HG02973 (cell line): ENCODE measurements at regions not wholly inside any gene's neighbourhood (a gene's known extent, or its start where the extent isn't known, plus 50 kb on each side); places are given as distances from the start of the nearest gene placed in this dataset.
"Not testable (repeated sequence)": the region's sequence is repeated elsewhere in the genome, so short reads cannot be mapped to it uniquely, and the experiment has no call there.

Source experiments
- ATAC-seq: cut with Tn5 transposase; IDR thresholded peaks from one replicate; pipeline ENCODE4 v1.9.1; 2021; ENCODE audit warnings: moderate library complexity; ENCODE audit not compliant: unreplicated experiment

DNA sequence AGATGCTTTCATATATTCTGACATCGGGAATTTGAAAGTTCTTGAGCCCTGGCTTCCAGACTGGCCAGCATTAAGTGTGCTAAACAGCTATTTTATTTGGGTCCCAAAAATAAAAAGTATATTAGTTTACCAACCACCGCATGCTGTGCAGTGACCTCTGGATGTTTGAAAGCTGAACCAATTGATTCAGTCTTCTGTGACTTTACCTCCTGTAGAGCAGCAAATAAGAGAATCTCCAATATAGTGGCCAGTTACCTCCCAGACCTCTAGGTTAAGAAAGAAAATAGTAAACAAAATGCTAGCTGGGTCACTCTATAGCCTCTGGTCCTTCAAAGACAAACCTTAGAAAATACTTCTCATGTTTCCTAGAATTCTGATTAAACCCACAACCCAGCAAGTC is 424.6 kb upstream of the NFE2L3 start:
- no peak for ATAC-seq

DNA sequence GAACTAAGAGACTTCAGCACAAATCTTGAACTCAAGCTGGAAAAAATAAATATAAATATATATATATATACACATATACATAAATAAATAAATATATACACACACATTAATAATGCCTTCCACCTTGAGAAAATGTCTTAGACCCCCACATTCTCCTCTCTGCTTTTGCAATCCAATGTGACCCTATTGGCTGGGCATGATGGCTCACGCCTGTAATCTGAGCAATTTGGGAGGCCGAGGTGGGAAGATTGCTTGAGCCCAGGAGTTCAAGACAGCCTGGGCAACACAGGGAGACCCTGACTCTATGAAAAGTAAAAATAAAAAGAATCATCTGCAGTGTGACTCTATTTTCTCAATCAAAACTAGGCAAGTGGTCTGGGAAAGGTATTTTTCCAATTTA is 424.1 kb upstream of the NFE2L3 start:
- ATAC-seq, result no peak

DNA sequence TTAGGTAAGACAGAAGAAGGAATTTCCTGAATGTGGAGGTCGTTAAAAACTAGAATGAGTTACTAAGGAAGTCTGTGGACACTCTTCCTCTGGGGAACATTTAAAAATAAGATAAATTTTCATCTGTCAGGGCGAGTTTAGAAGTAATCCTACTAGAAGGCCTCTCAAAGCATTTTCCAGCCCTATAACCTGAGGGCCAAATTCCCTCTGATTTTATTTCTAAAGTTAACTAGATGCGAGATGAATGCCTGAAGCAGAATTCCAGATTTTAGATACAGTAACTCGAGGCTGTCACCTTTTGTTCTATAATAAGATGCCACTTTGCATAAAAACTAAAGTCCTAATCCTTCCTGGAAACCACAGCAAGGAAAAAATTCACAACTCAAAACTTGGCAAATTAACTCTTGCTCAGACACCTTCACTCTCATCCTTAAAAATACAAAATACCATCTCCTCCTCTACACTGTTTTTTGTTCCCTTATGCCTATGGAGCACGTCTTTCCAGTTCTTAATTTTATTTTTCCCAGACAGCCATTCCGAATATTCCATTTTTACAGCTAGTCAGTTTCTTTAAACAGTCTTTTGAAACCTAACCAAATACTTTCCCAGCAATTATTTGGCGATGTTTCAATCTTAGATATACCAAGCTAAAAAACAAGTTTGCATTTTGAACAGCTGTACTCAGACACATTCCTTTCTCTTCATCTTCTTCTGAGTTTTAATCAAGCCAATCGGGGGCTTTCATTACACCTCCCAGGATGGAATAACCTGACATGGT is 420.7 kb upstream of the NFE2L3 start:
- ATAC-seq, result no peak

DNA sequence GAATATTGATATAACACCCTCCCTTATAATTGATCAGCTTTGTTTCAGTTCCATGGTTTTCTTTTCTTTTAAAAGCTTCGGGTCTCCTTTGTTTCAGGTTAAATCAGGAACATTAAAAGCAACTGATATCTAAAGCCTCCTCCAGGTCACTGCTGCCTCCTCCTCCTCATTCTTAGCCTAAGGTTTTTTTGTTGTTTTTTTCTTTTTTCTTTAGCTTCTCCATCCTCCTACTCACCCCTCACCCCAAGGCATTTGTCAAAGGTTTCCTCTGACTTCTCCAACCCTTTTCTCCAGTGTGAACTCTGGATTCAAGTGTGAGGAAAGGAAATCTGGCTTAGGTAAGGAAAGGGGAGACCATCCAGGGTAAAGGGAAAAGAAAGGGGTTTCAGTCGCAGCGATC is 420.2 kb upstream of the NFE2L3 start:
- no peak for ATAC-seq

DNA sequence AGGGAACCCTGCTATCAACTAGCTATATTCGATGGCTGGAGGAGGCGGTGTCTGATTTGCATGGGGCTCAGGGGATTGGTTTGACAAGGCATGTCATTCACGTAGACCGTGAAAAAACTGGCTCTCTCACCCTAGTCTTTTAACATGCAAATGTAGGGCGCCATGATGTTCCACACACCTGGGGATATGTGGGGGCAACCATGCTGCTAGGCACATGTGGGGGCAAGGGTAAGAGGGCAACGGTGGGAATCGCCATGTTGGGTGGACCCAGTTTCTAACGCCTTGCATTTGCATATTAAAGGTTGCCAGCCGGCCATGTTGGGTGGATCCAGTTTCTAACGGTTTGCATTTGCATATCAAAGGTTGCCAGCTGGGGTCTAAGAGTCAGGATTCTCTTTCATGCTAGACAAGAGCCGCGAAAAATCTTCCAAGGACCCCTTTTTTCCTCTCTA is 419.2 kb upstream of the NFE2L3 start:
- ATAC-seq, result no peak

DNA sequence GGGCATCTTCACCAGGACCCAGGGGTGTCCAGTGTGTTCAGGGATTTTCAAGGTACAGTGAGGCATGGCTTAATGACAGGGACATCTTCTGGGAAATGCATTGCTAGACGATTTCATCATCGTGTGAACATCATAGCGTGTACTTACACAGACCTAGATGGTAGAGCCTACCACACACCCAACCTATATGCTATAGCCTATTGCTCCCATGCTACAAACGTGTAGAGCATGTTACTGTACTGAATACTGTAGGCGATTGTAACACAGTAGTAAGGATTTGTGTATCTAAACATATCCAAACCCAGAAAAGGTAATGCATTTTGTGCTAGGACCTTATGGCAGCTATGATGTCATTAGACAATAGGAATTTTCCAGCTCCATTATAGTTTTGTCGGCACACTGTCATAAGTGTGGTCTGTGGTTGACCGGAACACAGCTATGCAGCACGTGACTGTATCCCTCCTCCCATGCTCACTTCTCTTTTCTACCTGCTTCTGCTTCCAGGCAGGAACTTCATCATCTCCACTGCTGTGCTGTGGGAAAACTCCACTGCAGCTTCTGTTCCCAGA is 416.2 kb upstream of the NFE2L3 start:
- ATAC-seq, result no peak

DNA sequence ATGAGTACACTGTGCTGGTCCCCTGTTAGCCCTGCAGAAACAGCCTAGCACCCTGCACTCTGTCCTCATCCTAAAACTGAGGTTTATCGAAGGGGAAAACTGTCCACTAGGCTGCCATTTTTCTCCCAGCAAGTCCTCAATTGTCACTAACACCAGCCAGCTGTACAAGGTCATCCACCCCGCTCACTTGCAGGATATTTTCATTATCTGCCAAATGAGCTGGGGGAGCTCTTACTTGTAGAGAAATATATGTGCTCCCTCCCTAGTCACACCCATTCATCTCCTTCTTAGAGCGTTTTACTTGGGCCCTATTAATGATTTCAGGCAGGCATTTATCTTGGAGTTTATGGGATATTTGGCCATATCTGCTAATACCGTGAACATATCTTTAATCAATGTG is 413.5 kb upstream of the NFE2L3 start:
- ATAC-seq, result no peak

DNA sequence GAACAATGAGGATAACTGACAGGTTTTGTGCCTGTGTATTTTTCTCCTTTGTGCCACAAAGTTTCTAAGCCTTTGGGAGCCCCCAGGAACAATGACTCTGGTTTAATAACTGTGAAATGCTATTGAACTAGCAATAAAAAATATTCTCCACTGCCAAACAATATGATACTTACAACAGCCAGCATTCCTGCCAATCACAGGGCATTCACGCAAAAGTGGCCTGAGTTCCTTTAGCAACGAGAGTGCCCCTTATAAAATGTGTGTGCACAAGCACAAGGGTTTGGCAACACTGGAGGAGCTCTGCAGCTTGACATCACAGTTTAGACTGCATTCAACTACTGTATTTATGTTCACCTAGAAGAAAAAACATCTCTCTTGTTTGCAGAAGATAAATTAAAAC is 412.9 kb upstream of the NFE2L3 start:
- no peak for ATAC-seq

DNA sequence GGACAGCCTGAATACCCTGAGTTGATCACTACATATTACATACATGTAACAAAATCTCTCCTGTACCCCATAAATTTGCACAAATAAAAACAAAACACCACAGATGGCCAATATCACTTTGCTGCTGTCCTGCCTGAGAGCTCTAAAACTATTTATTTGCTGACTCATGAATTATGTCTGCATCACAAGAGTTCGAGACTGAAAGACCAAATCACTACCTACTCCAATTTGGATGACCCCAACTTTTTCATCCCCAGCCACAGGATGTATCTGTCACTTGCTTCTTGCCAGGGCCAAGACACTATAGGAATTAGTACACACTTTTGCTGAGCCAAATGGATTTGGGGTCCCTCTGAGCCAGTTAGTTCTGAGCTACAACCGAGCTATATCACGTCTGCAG is 409.7 kb upstream of the NFE2L3 start:
- ATAC-seq, result no peak

DNA sequence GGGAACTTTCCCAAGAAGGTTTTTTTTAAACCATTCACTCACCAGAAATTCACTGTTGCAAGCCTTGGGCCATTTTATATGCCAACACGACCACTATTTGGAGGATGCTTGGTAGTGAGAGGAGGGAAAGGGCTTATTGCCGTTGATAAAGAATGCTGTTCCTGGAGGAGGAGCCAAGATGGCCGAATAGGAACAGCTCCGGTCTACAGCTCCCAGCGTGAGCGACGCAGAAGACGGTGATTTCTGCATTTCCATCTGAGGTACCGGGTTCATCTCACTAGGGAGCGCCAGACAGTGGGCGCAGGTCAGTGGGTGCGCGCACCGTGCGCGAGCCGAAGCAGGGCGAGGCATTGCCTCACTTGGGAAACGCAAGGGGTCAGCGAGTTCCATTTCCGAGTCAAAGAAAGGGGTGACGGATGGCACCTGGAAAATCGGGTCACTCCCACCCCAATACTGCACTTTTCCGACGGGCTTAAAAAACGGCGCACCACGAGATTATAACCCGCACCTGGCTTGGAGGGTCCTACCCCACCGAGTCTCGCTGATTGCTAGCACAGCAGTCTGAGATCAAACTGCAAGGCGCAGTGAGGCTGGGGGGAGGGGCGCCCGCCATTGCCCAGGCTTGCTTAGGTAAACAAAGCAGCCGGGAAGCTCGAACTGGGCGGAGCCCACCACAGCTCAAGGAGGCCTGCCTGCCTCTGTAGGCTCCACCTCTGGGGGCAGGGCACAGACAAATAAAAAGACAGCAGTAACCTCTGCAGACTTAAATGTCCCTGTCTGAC is 408.1 kb upstream of the NFE2L3 start:
- ATAC-seq, result not testable (repeated sequence)

DNA sequence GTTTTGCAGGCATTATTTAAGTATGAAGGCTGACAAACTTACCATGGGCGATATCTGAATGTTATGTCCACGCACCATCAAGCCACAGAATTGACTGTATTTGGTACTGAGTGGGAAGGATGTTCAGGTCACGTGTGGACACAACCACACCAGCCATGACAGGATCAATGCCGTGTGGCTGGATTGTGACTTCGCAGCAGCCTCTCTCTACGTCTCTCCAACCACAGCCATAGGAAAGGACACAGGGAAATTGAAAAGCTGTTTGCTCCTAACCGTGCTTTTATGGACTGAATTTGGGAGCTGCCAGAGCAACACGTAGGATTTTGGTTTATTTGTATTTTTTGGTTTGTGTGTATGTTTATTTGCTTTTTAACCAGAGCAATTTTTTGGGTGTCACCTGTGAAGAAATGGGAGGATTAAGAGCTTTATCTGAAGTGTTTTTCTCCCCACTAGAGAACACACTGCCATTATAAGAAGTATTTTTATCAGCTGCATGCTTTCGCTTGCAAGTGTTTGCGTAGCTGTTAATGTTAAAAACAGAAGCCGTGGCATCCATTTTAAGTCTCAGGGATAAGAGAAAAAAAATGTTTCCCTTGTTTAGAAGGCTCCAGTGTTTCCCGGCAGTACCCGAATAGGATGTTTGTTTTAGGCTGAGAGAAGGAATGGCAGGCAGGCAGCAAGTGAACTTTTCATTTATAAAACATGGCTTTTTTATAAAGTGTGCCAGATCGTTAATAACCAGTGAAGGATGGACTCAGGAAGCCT is 401.1 kb upstream of the NFE2L3 start:
- no peak for ATAC-seq

DNA sequence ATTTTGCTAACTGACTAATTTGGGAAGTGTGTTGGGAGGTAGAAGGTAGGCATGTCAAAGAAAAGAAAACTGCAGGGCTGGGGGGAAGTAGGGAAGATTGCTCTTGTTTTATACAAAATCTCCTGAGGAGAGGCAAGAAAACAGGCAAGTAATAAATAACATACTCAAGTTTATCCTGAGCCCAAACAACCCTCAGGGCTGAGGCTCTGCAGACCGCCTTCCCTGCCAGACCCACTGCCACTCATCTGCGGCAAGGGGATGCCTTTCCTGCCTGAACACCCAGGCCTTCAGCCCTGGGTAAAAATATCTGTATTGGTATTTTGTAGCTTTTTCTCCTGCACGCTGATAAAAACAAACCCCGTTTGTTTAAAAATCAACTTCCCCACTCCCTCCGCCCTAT is 399.8 kb upstream of the NFE2L3 start:
- ATAC-seq, result no peak

DNA sequence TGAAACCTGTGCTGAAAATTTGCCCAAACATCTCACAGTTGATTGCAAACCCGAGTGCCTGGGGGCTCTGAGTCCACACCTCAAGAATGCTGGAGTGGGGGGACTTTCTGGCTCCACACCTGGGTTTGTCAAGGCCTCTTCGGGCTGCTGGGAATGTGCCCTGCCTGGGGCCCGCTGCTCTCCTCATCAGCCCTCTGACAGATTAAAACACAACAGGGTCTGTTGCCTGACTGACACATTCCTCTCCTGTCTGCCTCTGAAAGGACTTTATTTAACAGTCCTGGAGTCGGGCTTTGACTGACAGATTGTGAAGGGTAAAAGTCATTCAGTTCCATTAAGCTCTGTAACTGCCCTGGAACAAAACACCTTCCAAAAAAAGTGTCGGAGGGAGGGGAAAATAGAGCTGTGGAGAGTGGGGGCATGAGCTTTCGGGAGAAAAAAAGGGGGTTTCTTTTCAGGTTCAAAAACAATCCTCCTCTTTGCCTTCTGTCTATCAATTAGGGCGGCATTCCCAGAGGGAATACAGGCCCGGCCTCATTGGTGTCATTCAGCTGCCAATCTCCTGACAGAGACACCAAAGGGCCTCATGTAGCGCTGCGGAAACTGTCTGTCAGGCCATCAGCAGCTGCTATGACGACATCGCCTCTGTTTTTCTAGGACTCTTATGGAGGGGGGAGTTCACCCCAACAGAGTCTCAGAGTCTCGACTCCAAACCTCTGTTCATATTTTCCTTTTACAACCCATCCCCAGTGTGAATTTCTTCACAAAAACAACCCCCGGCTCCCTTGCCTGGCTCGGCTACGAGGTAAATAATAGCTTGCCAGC is 398.8 kb upstream of the NFE2L3 start:
- ATAC-seq, result no peak

DNA sequence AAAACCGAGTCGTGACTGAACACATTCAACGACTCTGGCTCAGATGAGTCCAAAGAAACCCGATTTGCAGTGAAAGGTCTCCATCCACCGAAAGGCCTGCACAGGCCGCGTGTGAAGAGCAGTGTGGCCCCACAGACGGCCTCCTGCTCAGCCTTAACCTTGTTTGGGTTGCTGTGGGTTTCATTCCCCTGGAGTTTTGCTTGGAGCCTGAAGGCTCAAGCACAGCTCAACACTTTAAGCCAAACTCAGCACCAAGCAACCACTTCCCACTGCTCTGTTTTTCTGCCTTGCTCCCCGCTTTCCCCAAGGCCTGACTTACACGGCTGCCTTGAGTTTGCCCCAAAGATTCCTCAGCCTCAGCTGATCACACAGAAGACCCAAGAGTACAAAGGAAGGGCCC is 398.2 kb upstream of the NFE2L3 start:
- ATAC-seq, result no peak

DNA sequence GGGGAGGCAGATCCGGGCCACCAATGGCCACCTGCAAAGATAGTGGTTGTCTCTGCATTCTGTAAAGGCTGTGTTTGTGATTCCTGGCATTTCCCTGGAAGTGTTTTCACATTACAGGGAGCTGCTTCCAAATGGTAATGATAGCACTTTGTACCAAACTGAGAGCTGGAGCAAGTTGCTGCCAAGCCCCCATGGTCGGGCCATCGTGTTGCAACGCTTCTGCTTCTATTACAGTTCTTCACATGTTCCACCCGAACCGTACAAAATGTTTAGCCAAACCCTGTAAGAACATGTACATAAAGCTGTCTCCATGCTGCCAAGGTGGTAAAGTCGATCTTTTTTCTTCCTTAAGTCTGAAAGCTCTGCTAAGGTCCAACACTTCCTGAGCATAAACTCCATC is 397.7 kb upstream of the NFE2L3 start:
- ATAC-seq, result no peak

DNA sequence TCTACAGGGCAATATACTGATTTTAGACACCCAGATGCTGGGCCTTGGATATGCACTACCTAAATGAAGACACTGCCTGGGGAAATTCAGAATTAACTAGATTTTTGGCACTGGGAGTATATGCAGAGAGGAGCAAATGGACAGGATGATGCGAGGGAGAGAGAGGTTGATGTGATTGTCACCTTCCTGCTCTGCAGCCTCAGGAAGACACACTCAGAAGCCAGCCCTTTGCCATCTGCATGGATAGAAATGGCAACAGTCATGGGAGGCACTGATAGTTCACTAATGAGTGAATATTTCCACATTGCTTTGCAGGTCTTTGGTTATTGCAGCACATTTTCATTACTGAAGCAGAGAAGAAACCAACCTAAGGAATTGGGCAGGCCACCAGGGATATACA is 397.2 kb upstream of the NFE2L3 start:
- ATAC-seq, result no peak

DNA sequence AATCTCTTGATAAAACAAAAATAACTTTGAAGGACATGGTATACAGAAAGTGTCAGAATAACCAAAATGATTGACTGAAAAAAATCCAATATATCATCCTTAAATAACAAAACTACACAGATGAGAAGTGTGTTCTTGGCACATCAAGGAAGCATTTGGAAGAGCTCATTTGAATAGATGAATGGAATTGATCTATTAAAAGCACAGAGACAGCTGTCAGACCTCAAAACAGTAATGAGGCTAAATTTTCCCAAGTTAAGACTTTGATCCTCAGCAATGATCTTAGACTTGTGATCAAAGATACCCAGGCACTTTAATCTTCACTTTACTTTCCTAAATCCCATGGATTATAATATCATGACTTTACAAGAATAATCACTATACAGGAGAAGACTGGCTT is 395.4 kb upstream of the NFE2L3 start:
- no peak for ATAC-seq

DNA sequence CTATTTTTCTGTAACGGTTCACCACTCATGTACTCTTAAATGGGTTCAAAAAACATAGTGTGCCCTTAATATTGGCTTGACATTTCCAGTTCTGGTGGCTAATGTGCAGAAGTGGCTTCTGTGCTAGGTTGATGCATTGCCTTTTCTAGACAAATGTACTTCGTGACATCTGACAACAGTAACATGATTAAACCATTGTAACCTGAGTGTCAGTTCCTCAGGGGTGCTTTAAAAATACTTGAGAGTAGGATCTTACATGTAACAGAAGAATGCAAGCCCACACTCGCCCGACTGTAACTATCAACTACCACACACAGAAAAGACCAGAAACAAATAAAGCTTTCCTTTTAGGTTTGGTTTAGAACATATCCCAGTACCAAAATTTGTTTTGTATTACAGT is 393.4 kb upstream of the NFE2L3 start:
- no peak for ATAC-seq

DNA sequence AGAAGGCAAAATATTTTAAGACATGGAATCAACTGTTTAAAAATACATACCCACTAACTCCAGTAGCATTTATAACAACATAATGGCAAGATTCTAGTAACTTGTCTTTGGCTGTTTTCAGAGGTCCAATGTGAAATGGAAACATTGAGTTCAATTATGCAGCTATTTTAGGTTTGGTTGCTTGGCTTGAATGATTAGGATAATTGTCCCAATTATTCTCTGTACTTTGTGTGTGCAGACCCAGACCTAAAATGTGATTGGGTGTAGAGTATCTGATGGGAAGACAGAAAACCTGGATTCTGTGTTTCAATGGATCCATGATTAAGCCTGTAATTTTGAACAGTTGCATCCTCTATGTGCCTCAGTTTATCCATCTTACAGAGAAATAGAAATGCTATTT is 392.7 kb upstream of the NFE2L3 start:
- ATAC-seq, result no peak

DNA sequence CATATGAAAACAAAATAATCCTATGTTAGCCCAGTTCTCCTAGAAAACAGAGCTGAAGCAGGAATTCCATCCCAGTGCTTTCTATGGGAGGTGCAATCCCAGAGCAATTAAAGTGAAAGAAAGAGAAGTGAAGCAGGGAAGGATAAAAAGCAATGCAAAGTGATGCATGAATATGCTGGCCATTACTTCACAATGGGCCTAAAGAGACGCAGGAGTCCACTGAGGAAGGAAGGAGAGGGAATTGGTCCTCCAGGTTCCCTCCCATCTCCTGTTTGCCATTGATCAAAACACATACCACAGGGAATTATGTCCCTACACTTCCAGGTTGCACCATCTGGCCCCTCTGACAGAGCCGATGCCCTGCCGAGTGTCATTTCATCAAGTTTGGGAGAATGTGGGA is 392.2 kb upstream of the NFE2L3 start:
- no peak for ATAC-seq
